ENCODE measurements at regions not wholly inside any gene's neighbourhood (a gene's known extent, or its start where the extent isn't known, plus 50 kb on each side); places are given as distances from the start of the nearest gene placed in this dataset.

- Histone ChIP-seq H3K27me3 (replicated peaks) (no peaks in the 10 kb centered on the region), H3K4me3 (ENCODE audit: low read depth, low read length) (no peak overlapping the region), H3K27ac (no peak overlapping the region), H3K36me3 (replicated peaks) (no peaks in the 10 kb centered on the region)
- in situ Hi-C loops (cut with HindIII; ENCODE audit: low pct_ligation_motif_present, low sequenced_read_pairs) = no loop called here
- TF ChIP-seq, protein P1, sequence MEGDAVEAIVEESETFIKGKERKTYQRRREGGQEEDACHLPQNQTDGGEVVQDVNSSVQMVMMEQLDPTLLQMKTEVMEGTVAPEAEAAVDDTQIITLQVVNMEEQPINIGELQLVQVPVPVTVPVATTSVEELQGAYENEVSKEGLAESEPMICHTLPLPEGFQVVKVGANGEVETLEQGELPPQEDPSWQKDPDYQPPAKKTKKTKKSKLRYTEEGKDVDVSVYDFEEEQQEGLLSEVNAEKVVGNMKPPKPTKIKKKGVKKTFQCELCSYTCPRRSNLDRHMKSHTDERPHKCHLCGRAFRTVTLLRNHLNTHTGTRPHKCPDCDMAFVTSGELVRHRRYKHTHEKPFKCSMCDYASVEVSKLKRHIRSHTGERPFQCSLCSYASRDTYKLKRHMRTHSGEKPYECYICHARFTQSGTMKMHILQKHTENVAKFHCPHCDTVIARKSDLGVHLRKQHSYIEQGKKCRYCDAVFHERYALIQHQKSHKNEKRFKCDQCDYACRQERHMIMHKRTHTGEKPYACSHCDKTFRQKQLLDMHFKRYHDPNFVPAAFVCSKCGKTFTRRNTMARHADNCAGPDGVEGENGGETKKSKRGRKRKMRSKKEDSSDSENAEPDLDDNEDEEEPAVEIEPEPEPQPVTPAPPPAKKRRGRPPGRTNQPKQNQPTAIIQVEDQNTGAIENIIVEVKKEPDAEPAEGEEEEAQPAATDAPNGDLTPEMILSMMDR (IDR thresholded peaks at IDR 0.05; ENCODE audit: low read depth, low read length, missing control alignments) = no peak
- no peak for DNase-seq
These were observed 264.2 kb downstream of the SLC6A15 start for GRCh38 chr12:84648425-84648824.

- no peak for DNase-seq
- TF ChIP-seq, protein P1 (IDR thresholded peaks at IDR 0.05; ENCODE audit: low read depth, low read length, missing control alignments) = no peak
- in situ Hi-C loops (cut with HindIII; ENCODE audit: low pct_ligation_motif_present, low sequenced_read_pairs) = no loop called here
These were observed 267.7 kb downstream of the SLC6A15 start for GRCh38 chr12:84644908-84645307.

GRCh38 chr12:84643993-84644392 lies 268.6 kb downstream of the SLC6A15 start:
- no peak for DNase-seq
- Histone ChIP-seq H3K4me3 (ENCODE audit: low read depth, low read length) (no peak overlapping the region), H3K36me3 (replicated peaks) (no peaks in the 10 kb centered on the region), H3K27me3 (replicated peaks) (no peaks in the 10 kb centered on the region), H3K27ac (no peak overlapping the region)
- TF ChIP-seq, protein P1 (IDR thresholded peaks at IDR 0.05; ENCODE audit: low read depth, low read length, missing control alignments) = no peak
- in situ Hi-C loops (cut with HindIII; ENCODE audit: low pct_ligation_motif_present, low sequenced_read_pairs) = no loop called here

More at GRCh38 chr12:84644908-84645307, 267.7 kb downstream of the SLC6A15 start:
- Histone ChIP-seq H3K27me3 (replicated peaks) (no peaks in the 10 kb centered on the region), H3K27ac (no peak overlapping the region), H3K4me3 (ENCODE audit: low read depth, low read length) (no peak overlapping the region), H3K36me3 (replicated peaks) (no peaks in the 10 kb centered on the region)

GRCh38 chr12:84641940-84642545 lies 270.6 kb downstream of the SLC6A15 start:
- Histone ChIP-seq H3K27ac (no peak overlapping the region), H3K4me3 (ENCODE audit: low read depth, low read length) (no peak overlapping the region), H3K36me3 (replicated peaks) (no peaks in the 10 kb centered on the region), H3K27me3 (replicated peaks) (no peaks in the 10 kb centered on the region)
- TF ChIP-seq, protein P1 (IDR thresholded peaks at IDR 0.05; ENCODE audit: low read depth, low read length, missing control alignments) = no peak
- no peak for DNase-seq
- in situ Hi-C loops (cut with HindIII; ENCODE audit: low pct_ligation_motif_present, low sequenced_read_pairs) = no loop called here

DNA sequence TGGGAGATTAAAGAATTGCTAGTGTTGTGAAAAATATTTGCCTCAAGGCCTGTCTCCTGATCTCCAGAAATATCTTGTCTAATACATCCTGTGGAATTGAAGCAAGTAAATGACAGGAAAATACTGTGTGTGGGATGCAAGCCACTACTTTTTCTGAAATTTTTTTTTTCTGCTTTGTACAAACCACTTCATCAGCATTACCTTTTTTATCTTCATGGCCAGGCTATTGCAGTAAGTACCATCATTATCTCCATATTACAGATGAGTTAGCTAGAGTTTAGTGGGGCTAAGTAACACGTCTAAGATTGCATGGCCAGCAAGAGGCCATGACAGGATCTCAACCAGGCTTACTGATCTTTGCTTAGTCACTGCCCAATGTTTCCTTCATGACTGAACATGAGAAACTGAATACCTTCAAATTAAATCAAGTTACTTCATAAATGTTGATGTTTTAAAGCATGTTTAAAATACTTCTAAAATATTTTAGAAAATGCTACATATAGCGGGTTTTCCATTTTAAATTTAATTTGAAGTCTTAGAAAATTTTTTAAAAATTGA lies 273.7 kb downstream of the SLC6A15 start:
- peak; percentile 17 for DNase-seq
- in situ Hi-C loops (cut with HindIII; ENCODE audit: low pct_ligation_motif_present, low sequenced_read_pairs) = no loop called here
- H3K27me3 ChIP-seq (replicated peaks) = no peaks in the 10 kb centered on the region
- no peak overlapping the region for H3K4me3 ChIP-seq (ENCODE audit: low read depth, low read length)
- H3K27ac ChIP-seq = peak overlapping the region; percentile 34
- H3K36me3 ChIP-seq (replicated peaks) = no peaks in the 10 kb centered on the region
- TF ChIP-seq, protein P1 (IDR thresholded peaks at IDR 0.05; ENCODE audit: low read depth, low read length, missing control alignments) = no peak

GRCh38 chr12:84637926-84638325 lies 274.7 kb downstream of the SLC6A15 start:
- in situ Hi-C loops (cut with HindIII; ENCODE audit: low pct_ligation_motif_present, low sequenced_read_pairs) = no loop called here
- Histone ChIP-seq H3K27ac (peak overlapping the region; percentile 34), H3K27me3 (replicated peaks) (no peaks in the 10 kb centered on the region), H3K36me3 (replicated peaks) (no peaks in the 10 kb centered on the region), H3K4me3 (ENCODE audit: low read depth, low read length) (no peak overlapping the region)
- TF ChIP-seq, protein P1 (IDR thresholded peaks at IDR 0.05; ENCODE audit: low read depth, low read length, missing control alignments) = no peak
- DNase-seq = peak; percentile 58
